GM21529 (cell line): ENCODE measurements at regions not wholly inside any gene's neighbourhood (a gene's known extent, or its start where the extent isn't known, plus 50 kb on each side); places are given as distances from the start of the nearest gene placed in this dataset.

Experiments used
- ATAC-seq: cut with Tn5 transposase; IDR thresholded peaks from one replicate; pipeline ENCODE4 v1.9.1; 2021; ENCODE audit not compliant: unreplicated experiment

GRCh38 chr14:49971156-49972130, 78.6 kb downstream of the ARF6 start:
- ATAC-seq, result peak; percentile 90

GRCh38 chr14:49972131-49972671, 79.3 kb downstream of the ARF6 start:
- ATAC-seq, result no peak

GRCh38 chr14:49972823-49973222, 79.9 kb downstream of the ARF6 start:
- no peak for ATAC-seq

DNA sequence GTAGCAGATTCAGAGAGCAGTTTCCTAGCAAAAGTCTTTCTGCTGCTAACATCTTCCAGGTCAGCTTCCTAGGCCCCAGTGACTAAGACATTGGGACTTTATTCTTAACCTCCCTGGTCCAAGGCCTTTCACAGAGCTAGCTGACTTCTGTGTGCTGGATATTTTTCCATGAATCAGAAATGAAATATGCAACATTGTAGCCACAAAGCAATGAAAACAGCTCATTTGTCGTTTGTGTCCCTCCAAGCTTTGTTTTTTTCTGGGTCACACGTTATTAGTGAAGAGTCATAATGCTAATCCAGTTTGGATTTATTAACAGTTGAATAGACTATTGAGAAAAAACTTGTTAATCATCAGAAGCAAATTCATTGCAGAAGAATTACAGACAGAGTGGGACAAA, 82.4 kb downstream of the ARF6 start:
- no peak for ATAC-seq

GRCh38 chr14:49975799-49976198, 82.9 kb downstream of the ARF6 start:
- no peak for ATAC-seq

DNA sequence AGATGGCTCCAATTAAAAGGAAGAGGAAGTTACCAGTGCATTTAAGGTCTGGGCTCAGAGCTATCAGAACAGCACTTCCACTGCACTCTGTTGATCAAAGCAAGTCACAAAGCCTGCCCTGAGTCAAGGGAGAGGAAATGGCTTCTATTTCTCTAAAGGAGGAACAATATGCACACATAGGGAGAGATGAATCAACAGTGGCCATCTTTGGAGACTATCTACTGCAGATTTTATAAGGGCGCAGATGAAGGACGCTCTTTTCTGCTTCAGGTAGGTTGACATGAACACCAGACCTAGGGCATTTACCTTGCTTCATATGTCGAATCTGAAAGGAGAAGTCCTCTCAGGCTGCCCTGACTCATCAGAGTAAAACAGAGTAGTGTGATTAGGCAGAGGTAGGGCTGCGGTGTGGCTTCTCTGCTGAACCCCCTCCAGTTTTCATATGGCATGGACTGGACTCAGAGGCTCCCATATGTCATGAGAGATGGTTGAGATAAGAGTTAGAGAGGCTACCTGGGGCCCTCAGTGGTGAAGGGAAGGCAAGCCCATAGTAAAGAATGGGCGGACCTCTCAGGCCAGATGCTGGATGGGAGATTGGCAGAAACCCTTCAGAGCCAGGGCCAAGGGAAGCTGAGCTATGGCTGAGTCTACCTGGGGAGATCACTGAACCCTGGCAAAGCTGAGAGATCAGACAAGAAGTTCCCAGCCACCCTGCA, 84.4 kb downstream of the ARF6 start:
- peak; percentile 77 for ATAC-seq

DNA sequence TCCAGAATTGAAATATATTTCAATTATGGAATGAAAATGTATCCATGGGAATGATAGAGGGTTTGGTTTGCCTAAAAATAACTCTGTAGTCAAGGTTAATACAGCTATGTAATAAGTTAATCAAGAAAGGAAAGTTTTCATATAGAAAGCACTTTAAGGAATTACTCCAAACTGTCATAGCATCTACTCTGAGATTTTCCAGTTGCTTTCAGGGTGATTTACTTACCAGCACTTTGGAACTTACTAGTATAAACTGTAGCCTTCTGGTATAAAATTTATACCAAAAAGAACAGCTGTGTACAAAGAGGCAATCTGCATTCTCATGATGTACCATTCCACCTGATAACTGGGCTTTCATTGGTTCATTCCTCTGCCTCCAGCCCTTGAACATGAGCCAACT, 87.1 kb downstream of the ARF6 start:
- no peak for ATAC-seq

- no peak for ATAC-seq
Observed at GRCh38 chr14:49982082-49982481, 89.2 kb downstream of the ARF6 start.

- no peak for ATAC-seq
Observed at GRCh38 chr14:49982501-49982951, 89.6 kb downstream of the ARF6 start.

GRCh38 chr14:49984424-49984823, 91.5 kb downstream of the ARF6 start:
- ATAC-seq, result no peak

DNA sequence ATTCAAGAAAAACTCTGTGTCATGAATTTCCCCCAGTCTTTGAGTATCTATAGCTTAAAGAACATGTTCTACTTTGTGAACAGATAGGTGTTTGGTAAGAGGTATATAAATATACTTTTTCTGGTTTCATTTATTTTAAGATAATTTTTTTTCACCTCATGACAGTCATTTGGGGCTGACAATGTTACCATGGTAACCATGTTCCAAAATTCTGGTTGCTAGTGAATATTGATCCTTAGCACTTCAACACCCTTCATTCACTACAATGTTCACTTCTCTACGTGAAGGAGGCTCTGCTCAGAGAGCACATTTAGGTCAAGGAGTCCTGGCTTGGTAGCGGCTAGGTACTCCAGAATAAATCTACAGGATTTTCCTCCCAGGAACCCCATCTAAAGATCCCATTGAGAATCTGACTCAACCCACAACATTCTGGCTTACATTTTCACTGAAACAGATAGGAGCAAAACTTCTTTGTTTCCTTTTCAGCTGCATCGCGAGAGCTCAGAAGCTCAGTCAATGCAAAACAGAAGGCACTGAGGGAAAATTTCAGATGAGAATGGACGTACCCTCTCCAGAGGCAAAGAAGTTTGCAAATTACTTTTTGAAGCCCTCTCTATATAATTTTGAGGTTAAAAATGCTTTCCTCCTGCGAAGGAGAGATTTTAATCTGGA, 93.6 kb downstream of the ARF6 start:
- ATAC-seq, result no peak

DNA sequence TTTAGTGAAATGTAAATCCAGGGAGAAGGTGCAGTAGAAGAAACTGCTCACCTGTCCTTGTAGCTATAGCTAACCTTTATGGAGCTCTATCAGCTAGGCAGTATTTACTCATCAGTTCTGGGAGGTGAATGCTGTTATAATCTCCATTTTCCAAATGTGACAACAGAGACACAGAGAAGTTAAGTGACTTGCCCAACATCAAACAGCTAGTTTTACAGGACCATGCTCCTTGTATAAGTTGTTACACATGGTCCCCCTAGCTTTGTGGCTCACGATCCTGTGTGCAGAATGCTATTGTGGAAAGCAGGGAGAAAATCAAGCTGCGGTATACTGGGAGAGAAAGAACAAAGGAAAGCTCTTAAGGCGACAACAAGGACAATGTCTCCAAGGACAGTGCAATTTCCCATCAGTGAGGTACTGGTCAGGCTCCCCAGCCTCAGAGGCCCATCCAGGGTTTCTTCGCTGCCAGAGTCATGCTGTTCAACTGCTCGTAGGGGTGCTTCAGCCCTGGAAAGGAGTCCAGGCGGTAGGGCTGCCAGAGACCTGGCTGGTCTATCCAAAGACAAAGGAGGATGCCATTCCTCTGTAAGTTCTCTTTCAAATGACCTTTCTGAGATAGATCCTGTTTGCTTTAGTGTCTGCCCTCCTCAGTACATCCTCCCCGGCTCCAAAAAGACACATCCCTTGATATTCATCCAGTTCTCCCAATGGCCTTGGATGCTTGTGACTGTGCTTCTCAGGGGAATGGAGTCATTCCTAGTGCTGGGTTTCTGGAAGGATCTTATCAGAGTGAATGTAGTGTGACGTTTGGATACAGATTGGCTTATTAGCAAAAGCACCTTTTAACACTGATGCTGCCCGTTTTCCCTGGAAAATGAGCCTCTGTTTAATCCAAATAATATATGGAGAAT, 95.5 kb downstream of the ARF6 start:
- ATAC-seq, result no peak

DNA sequence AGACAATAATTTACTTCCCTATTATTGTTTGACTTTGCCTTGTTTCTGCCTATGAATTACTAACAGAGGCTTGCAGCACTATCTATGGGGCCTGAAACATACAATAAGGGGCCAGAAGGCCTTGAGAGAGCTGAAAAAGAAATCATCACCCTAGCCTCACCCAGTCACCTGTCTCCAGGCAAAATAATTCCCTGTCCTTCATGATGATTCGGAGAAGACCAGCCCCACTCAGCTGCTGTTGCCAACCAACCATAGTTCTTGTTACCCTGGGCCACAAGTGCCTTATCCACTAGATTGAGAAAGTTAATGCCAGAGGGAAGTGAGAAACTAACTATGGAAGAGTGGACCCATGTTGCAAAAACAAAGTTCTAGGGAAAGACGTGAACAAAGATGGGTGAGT, 97.1 kb downstream of the ARF6 start:
- ATAC-seq, result no peak

GRCh38 chr14:49991491-49991890, 98.6 kb downstream of the ARF6 start:
- no peak for ATAC-seq

DNA sequence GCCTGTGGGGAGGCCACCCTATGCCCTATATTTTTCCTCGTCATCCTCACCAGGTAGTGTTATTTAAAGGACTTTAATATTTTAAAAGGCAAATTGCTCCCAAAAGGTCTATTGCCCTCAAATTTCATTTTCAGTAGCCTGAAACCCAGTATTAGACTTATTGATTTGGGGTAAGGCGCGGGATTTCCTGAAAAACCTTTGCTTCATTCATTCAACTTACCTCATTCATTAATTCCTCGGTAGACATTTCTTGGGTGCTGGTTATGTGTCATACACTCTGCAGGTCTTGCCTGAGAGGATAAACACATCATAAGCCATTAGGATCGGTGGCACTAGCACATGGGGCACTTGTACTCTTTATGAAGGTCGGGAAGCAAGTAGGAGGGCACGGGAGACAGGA, 99.2 kb downstream of the ARF6 start:
- no peak for ATAC-seq

DNA sequence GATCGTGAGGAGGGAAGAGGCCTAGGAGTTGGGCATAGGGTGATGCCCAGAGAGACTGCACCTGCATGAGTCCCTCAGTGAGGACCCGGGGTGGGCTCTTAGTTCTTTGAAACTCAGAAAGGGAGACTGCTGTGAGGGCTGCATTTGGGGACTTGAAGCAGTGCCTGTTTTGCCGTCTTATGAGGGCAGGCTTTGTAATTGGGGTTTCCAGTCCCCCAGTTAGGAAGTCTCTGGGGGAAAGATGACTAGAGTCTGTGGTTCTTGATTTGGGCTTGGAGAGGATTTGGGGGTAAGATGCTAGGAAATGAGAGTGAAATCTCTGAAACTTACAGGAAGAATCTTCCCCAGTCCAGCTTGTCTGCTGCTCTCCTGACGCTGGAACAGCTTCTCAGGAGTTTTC, 99.6 kb downstream of the ARF6 start:
- no peak for ATAC-seq

DNA sequence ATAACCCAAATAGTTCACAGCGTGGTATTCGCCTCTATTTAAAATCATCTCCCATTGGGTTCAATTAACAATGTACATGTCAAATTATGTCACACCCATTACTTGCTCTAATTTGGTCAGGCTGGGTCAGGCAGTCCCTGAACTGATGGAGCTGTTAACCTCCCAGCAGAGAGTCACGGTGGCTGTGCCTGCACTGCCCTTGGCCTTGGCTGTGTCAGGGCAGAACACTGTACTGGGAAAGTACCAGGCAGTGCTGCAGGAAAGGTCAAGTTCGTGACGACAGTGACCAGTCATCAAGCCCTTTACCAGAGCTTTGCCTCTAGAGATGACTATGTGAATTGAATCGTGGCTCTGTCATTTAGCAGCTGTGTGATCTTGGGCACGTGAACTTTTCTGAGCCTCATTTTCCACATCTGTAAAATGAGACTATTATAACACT, 100.0 kb downstream of the ARF6 start:
- peak; percentile 97 for ATAC-seq

DNA sequence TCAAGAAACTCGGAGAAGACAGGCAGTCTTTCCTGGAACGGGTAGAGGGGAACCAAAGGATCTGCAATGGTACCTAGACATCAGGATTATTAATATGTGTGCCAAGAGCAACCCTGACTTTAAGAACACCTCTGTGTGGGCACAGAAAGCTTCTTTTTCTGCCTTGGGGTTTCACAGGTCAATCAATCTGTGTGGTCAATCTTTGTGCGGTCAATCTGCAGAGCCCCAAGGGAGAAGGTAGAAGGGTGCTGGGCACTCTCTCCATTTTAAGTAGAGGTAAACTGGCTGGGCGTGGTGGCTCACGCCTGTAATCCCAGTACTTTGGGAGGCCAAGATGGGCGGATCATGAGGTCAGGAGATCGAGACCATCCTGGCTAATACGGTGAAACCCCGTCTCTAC, 100.7 kb downstream of the ARF6 start:
- ATAC-seq, result no peak

- ATAC-seq, result no peak
Observed at GRCh38 chr14:49994951-49995561, 102.2 kb downstream of the ARF6 start.

DNA sequence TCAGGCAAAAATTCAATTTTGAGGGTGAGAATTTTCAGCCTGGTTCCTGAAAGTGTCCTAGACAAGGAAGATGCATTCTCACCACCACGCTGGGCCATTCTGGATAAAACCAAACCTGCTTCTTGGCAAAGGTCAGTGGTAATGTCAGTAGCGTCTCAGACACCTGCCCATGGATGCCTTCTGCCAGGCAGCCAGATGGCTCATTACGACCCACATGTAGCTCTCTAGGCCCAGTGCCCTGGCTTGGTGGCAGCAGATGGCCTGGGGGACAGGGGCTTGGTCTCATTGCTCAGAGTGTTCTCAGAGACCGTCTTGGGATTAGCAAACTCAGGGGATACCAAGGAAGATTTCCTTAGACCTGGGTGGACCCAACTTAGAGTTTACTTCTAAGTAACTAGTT, 105.1 kb downstream of the ARF6 start:
- no peak for ATAC-seq
